CD4-positive, alpha-beta T cell treated with Interleukin-2 at 100 ng/mL for 4 hours (primary cell): ENCODE measurements at regions not wholly inside any gene's neighbourhood (a gene's known extent, or its start where the extent isn't known, plus 50 kb on each side); places are given as distances from the start of the nearest gene placed in this dataset.

Experiments
- DNase-seq: peaks from one replicate; pipeline ENCODE4 v3.0.0-alpha.2; 2020; ENCODE audit warnings: low spot score

DNA sequence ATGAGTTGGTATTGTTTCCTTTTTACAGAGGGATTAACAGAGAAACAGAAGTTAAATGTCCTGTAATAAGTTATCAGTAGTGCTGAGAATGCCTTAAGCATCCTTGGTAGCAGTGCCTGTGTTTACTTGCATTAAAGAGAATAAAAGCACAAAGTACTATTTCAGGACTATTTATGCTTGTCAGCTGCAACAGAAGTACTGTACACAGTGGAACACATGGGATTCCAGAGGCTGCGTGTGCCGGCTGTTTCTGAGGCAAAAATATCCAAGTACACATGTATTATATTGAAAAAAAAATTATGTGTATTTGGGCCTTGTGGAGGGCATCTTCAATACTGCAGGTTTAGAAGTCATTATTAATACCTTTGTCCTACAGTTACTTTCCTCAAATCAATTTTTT is 58.2 kb upstream of the ACTBL2 start:
- DNase-seq = no peak

DNA sequence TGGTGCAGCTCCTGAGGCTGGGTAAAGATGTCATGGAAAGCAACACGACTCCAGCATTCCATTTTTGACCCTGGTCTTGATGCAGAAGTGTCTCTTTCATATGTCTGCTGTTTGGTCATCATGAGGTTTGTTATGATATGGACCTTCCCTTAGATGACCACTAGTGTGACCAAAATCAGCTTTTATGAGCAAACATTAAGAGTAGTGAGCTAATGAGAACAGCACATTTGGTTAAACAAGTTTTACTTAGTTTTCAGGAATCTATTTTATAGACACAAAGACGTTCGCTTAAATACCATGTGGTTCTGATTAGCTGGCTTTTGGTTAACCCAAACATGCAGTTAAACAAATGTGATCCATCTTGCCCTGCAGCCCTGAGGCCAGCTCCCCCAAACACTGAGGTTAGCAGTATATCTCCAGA is 56.7 kb upstream of the ACTBL2 start:
- DNase-seq = no peak

DNA sequence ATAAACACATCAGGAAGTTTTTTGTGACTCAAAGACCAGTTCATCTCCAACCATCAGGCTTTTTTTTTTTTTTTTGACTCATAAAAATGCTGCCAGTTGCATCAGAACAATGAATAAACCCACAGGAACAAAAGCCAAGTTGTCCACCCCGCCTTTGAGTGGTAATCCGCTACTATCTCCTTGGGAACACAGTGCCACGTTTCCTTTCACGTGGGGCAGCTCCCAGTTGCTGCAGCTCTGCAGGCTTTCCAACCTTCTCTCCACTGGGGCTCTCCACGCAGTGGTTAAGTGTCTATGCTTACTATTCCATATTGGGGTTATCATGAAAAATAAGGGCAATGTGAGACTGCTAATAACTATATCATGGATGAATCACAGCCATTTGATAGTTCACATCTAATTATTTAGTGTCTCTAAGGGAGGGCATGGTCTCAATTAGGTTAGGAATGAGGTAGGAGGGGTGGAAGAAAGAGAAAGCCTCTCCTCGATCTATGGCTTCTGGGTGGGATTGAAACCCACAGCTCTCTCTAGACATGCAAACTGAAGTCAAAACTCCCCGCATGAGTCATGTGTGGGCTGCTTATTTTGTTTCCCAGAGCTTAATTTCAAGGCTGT is 55.8 kb upstream of the ACTBL2 start:
- DNase-seq = no peak

DNA sequence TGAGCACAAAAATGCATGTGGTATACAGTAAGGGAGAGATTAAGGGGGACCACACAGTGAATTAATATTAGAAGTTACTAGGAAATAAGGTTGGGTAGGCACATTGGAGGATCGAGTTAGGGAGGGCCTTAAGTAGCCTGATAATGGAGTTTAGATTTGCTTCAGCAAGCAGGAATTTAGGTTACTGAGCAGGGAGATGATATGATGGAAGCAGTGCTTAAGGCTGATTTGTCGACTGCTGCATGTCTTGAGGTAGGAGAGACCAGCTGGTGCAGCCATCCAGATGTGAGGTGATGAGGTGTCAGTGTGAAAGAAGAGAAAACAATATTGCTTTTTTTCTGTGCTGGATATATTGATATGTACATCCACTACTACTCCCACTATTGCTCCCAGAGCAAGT is 55.2 kb upstream of the ACTBL2 start:
- DNase-seq = no peak

DNA sequence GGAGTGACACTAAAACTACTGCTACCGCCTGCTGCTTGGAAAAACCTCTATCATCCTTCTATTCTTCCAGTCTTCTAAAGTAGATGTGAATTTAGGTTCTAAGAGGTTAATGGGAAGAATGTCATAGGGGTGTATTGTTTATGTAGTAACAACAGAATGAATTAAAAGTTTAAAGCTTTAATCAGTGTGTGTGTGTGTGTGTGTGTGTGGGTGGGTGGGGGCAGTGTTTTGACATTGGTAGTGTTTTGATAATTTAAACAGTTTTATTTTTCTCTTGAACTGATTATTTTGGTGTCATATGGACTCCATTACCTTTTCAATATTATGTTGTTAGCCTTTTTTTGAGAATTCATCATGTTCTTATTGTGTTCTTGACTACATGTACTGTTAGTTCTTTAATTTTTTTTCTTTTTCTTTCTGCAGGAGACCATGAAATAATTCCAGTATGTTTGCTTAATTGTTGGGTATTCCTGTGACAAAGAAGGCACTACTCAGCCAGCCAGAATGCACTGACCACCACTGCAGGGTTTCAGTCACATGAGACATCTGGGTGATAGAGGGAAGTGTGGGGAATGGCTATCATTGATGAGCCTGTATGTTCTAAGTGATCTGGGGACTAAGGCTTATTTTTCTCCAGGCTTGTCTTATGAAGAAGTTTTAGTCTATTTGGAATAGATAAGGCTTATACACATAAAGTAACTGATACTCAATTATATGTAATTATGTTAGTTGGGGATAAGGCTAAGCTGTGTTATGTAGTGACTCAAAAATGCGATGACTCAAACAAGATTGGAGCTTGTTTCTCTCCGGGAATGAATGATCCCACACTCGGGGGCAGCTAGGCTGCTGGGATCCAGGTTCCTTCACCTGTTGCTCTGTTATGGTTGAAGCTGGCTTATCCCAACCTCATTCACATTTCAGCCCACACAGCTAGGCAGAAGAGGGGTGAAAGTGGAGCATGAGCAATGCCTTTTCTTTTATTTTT is 50.2 kb upstream of the ACTBL2 start:
- no peak for DNase-seq
